ENCODE measurements at regions not wholly inside any gene's neighbourhood (a gene's known extent, or its start where the extent isn't known, plus 50 kb on each side); places are given as distances from the start of the nearest gene placed in this dataset.

- no peak for DNase-seq
- intact Hi-C loops (cut with DNase I): loop anchor here (10.0 kb wide), 1 partner anchor 135 kb away; the partner anchor contains the start of gene ATL2
These were observed 92.8 kb downstream of the HNRNPLL start for GRCh38 chr2:38509947-38510326.

GRCh38 chr2:38509314-38509946 is 93.3 kb downstream of the HNRNPLL start:
- intact Hi-C loops (cut with DNase I): loop anchor here (10.0 kb wide), 1 partner anchor 135 kb away; the partner anchor contains the start of gene ATL2
- DNase-seq: peak in 2 of 42 donors; percentile 10 to 19

GRCh38 chr2:38508311-38509039 is 94.3 kb downstream of the HNRNPLL start:
- peak; percentile 50 to 91 (median 82) for DNase-seq
- intact Hi-C loops (cut with DNase I): loop anchor here (10.0 kb wide), 1 partner anchor 134 kb away; the partner anchor contains the start of gene ATL2

- intact Hi-C loops (cut with DNase I): loop anchor here (10.0 kb wide), 1 partner anchor 133 kb away; the partner anchor contains the start of gene ATL2
- DNase-seq: no peak
These were observed 95.0 kb downstream of the HNRNPLL start for GRCh38 chr2:38507712-38508111.

- peak in 5 of 42 donors; percentile 25 to 59 (median 33) for DNase-seq
- intact Hi-C loops (cut with DNase I): loop anchor here (10.0 kb wide), 1 partner anchor 131 kb away; the partner anchor contains the start of gene ATL2
These were observed 96.9 kb downstream of the HNRNPLL start for GRCh38 chr2:38505779-38506178.

- peak in 1 of 42 donors; percentile 29 for DNase-seq
- intact Hi-C loops (cut with DNase I): loop anchor here (10.0 kb wide), 1 partner anchor 129 kb away; the partner anchor contains the start of gene ATL2
These were observed 98.6 kb downstream of the HNRNPLL start for GRCh38 chr2:38504169-38504568.

GRCh38 chr2:38502107-38502506 is 100.6 kb downstream of the HNRNPLL start:
- DNase-seq: no peak
- intact Hi-C loops (cut with DNase I): loop anchor here (10.0 kb wide), 1 partner anchor 127 kb away; the partner anchor contains the start of gene ATL2

GRCh38 chr2:38500283-38500634 is 102.5 kb downstream of the HNRNPLL start:
- intact Hi-C loops (cut with DNase I): loop anchor here (10.0 kb wide), 1 partner anchor 125 kb away; the partner anchor contains the start of gene ATL2
- DNase-seq: peak; percentile 49 to 94 (median 79)

- DNase-seq: peak in 14 of 42 donors; percentile 19 to 50 (median 36)
- intact Hi-C loops (cut with DNase I): loop anchor here (10.0 kb wide), 1 partner anchor 125 kb away; the partner anchor contains the start of gene ATL2
These were observed 103.0 kb downstream of the HNRNPLL start for GRCh38 chr2:38499548-38500282.

GRCh38 chr2:38498045-38498481 is 104.7 kb downstream of the HNRNPLL start:
- no peak for DNase-seq
- intact Hi-C loops (cut with DNase I): no loop called here

- intact Hi-C loops (cut with DNase I): no loop called here
- DNase-seq: no peak
These were observed 105.1 kb downstream of the HNRNPLL start for GRCh38 chr2:38497670-38498037.

GRCh38 chr2:38496927-38497669 is 105.6 kb downstream of the HNRNPLL start:
- intact Hi-C loops (cut with DNase I): no loop called here
- DNase-seq: peak in 11 of 42 donors; percentile 26 to 57 (median 39)

GRCh38 chr2:38495880-38496279 is 106.8 kb downstream of the HNRNPLL start:
- no peak for DNase-seq
- intact Hi-C loops (cut with DNase I): no loop called here

GRCh38 chr2:38494394-38494793 is 108.3 kb downstream of the HNRNPLL start:
- DNase-seq: no peak
- intact Hi-C loops (cut with DNase I): no loop called here

GRCh38 chr2:38492042-38492615 is 110.6 kb downstream of the HNRNPLL start:
- intact Hi-C loops (cut with DNase I): no loop called here
- DNase-seq: peak in 5 of 42 donors; percentile 17 to 66 (median 32)

GRCh38 chr2:38491436-38491835 is 111.3 kb downstream of the HNRNPLL start:
- DNase-seq: no peak
- intact Hi-C loops (cut with DNase I): no loop called here

- intact Hi-C loops (cut with DNase I): no loop called here
- no peak for DNase-seq
These were observed 112.8 kb upstream of the ATL2 start for GRCh38 chr2:38489846-38490245.

- intact Hi-C loops (cut with DNase I): no loop called here
- DNase-seq: no peak
These were observed 110.8 kb upstream of the ATL2 start for GRCh38 chr2:38487852-38488251.

All from head of caudate nucleus (tissue), 42 donors.